Endodermal cell (in vitro differentiated cells): ENCODE measurements at regions not wholly inside any gene's neighbourhood (a gene's known extent, or its start where the extent isn't known, plus 50 kb on each side); places are given as distances from the start of the nearest gene placed in this dataset.

Experiments used
- DNase-seq: peaks from one replicate; pipeline ENCODE4 v3.0.0-alpha.2; 2017
- H3K27ac ChIP-seq: 2 replicates; pipeline ENCODE4 v1.5.1; 2013; ENCODE audit warnings: mild to moderate bottlenecking, low read depth, low read length, moderate library complexity
- H3K27me3 ChIP-seq: 2 replicates; pipeline ENCODE4 v1.6.1; 2013; ENCODE audit warnings: mild to moderate bottlenecking, low read length, moderate library complexity; ENCODE audit not compliant: insufficient read depth, control insufficient read depth, poor library complexity, severe bottlenecking
- H3K36me3 ChIP-seq: 2 replicates; pipeline ENCODE4 v1.7.0; 2013; ENCODE audit warnings: mild to moderate bottlenecking, low read length, moderate library complexity; ENCODE audit not compliant: control insufficient read depth, insufficient read depth
- H3K4me1 ChIP-seq: one replicate; pipeline ENCODE4 v1.7.0; 2013; ENCODE audit warnings: low read length; ENCODE audit not compliant: control insufficient read depth, insufficient read depth
- H3K4me3 ChIP-seq: 2 replicates; pipeline ENCODE4 v1.5.1; 2013; ENCODE audit warnings: mild to moderate bottlenecking, low read length, moderate library complexity
- H3K9ac ChIP-seq: 2 replicates; pipeline ENCODE4 v1.6.1; 2013; ENCODE audit warnings: mild to moderate bottlenecking, low read length, moderate library complexity; ENCODE audit not compliant: poor library complexity, severe bottlenecking; ENCODE audit errors: extremely low read depth
- H3K9me3 ChIP-seq: 2 replicates; pipeline ENCODE4 v1.6.1; 2013; ENCODE audit warnings: mild to moderate bottlenecking, low read length, moderate library complexity; ENCODE audit not compliant: control insufficient read depth
- H3K27ac Mint-ChIP-seq: 2 replicates; pipeline ENCODE4 v1.8.0; 2020; ENCODE audit warnings: mixed read lengths
- H3K27me3 Mint-ChIP-seq: 2 replicates; pipeline ENCODE4 v1.8.0; 2021; ENCODE audit warnings: mild to moderate bottlenecking, mixed read lengths; ENCODE audit not compliant: insufficient read depth
- H3K36me3 Mint-ChIP-seq: 2 replicates; pipeline ENCODE4 v1.8.0; 2020; ENCODE audit warnings: low read depth, mixed read lengths
- H3K4me1 Mint-ChIP-seq: 2 replicates; pipeline ENCODE4 v1.8.0; 2020; ENCODE audit warnings: mixed read lengths
- H3K4me3 Mint-ChIP-seq: 2 replicates; pipeline ENCODE4 v1.8.0; 2020; ENCODE audit warnings: mild to moderate bottlenecking, moderate library complexity, mixed read lengths
- H3K9me3 Mint-ChIP-seq: 2 replicates; pipeline ENCODE4 v1.8.0; 2020; ENCODE audit warnings: mild to moderate bottlenecking, mixed read lengths
- WGBS, 2 experiments: methylation state at CpG; one replicate each; pipeline versions ENCODE4 v1.1.5 to v1.1.7; 2013; ENCODE audit warnings: missing lambda C conversion rate in 2 of 2, mixed read lengths in 1 of 2; ENCODE audit not compliant: insufficient coverage in 1 of 2, insufficient read length in 1 of 2; 5-methylcytosine and 5-hydroxymethylcytosine counted together
- TF ChIP-seq, protein P1 (sequence below): fragments of 200-600 bp; sonication (generic); conservative IDR thresholded peaks from 2 replicates; pipeline ENCODE4 v1.5.0; 2021; ENCODE audit warnings: antibody characterized with exemption, mild to moderate bottlenecking

DNA sequence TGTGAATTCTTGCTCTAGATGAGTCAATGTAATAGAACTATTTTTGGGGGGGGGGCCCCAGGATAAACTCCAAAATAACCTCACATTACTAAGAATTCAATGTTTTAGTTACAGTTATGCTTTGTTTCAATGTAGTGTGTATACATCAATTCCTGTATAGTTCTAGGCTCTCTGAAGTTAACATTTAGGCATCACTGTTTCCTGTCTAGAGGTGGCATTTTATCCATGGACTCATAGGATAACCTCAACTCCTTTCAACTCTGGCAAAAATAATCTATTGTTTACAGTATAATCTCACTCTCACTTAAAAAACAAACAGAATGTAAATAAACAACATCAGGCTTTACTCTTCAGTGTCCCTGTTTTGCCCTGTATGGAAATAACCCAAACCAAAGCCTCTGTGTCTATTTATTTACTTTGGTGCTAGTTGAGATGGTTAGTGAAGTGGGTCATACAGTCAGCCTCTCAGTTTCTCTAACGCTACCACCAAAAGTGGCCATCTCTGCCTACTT lies 79.3 kb upstream of the MMADHC start:
- Mint-ChIP-seq H3K9me3 (no peaks in the 10 kb centered on the region), H3K36me3 (no peaks in the 10 kb centered on the region), H3K4me3 (no peak overlapping the region), H3K27ac (no peak overlapping the region), H3K27me3 (no peaks in the 10 kb centered on the region), H3K4me1 (peaks cover 7% of the 10 kb centered on the region)
- WGBS, 2 experiments: 93% methylated on average over 1 of the region's 1 CpG; no CpG with 5 or more reads in 1 of the 2 experiments
- Histone ChIP-seq H3K27ac (no peak overlapping the region), H3K9me3 (no peaks in the 10 kb centered on the region), H3K9ac (no peak overlapping the region), H3K27me3 (no peaks in the 10 kb centered on the region), H3K36me3 (no peaks in the 10 kb centered on the region), H3K4me3 (no peak overlapping the region), H3K4me1 (no peaks in the 10 kb centered on the region)
- no peak for DNase-seq
- TF ChIP-seq, protein P1, sequence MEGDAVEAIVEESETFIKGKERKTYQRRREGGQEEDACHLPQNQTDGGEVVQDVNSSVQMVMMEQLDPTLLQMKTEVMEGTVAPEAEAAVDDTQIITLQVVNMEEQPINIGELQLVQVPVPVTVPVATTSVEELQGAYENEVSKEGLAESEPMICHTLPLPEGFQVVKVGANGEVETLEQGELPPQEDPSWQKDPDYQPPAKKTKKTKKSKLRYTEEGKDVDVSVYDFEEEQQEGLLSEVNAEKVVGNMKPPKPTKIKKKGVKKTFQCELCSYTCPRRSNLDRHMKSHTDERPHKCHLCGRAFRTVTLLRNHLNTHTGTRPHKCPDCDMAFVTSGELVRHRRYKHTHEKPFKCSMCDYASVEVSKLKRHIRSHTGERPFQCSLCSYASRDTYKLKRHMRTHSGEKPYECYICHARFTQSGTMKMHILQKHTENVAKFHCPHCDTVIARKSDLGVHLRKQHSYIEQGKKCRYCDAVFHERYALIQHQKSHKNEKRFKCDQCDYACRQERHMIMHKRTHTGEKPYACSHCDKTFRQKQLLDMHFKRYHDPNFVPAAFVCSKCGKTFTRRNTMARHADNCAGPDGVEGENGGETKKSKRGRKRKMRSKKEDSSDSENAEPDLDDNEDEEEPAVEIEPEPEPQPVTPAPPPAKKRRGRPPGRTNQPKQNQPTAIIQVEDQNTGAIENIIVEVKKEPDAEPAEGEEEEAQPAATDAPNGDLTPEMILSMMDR: no peak

DNA sequence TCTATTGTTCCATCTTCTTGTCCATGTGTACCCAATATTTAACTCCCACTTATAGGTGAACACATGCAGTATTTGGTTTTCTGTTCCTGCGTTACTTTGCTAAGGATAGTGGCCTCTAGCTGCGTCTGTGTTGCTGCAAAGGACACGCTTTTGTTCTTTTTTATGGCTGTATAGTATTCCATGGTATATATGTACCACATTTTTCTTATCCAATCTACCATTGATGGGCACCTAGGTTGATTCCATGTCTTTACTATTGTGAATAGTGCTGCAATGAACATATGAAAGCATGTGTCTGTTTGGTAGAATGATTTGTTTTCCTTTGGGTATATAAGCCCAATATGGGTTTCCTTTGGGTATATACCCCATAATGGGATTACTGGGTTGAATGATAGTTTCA lies 77.3 kb upstream of the MMADHC start:
- H3K9me3 ChIP-seq: no peaks in the 10 kb centered on the region
- no peak for DNase-seq
- H3K9ac ChIP-seq: no peak overlapping the region
- 94% methylated on average over 3 of the region's 3 CpGs; no CpG with 5 or more reads in 1 of the 2 experiments for WGBS, 2 experiments
- no peak overlapping the region for H3K4me3 ChIP-seq
- H3K27ac ChIP-seq: no peak overlapping the region
- H3K27me3 Mint-ChIP-seq: no peaks in the 10 kb centered on the region
- H3K9me3 Mint-ChIP-seq: no peaks in the 10 kb centered on the region
- H3K4me3 Mint-ChIP-seq: no peak overlapping the region
- H3K36me3 ChIP-seq: no peaks in the 10 kb centered on the region
- peaks cover 7% of the 10 kb centered on the region for H3K4me1 Mint-ChIP-seq
- H3K27me3 ChIP-seq: no peaks in the 10 kb centered on the region
- no peaks in the 10 kb centered on the region for H3K36me3 Mint-ChIP-seq
- no peak overlapping the region for H3K27ac Mint-ChIP-seq
- no peaks in the 10 kb centered on the region for H3K4me1 ChIP-seq
- TF ChIP-seq, protein P1: no peak

DNA sequence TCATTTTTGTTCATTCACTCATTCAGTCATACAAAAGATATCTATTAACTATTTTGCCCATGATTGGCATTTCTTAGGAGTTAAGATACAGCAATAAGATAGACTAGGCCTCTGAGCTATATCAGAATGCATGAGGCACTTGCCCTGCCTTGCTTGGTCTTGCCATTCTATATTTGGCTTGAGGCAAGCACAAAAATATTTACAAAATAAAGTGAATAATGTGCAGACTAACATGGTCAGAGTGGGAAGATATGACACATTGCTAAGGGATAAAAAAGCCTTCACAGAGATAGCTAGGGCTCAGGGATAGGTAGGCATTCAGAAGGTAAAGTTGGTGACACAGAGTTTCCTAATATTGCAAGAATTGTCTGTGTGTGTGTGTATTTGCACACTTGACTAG lies 75.0 kb upstream of the MMADHC start:
- DNase-seq: no peak
- H3K36me3 ChIP-seq: no peaks in the 10 kb centered on the region
- no peak overlapping the region for H3K27ac Mint-ChIP-seq
- no peak overlapping the region for H3K9ac ChIP-seq
- no peak overlapping the region for H3K4me3 Mint-ChIP-seq
- TF ChIP-seq, protein P1: no peak
- H3K4me1 Mint-ChIP-seq: peaks cover 10% of the 10 kb centered on the region
- H3K4me3 ChIP-seq: no peak overlapping the region
- H3K9me3 ChIP-seq: no peaks in the 10 kb centered on the region
- no peak overlapping the region for H3K27ac ChIP-seq
- no peaks in the 10 kb centered on the region for H3K4me1 ChIP-seq
- H3K9me3 Mint-ChIP-seq: no peaks in the 10 kb centered on the region
- no peaks in the 10 kb centered on the region for H3K36me3 Mint-ChIP-seq
- H3K27me3 ChIP-seq: no peaks in the 10 kb centered on the region
- no peaks in the 10 kb centered on the region for H3K27me3 Mint-ChIP-seq
